8988T (cell line): ENCODE measurements at regions not wholly inside any gene's neighbourhood (a gene's known extent, or its start where the extent isn't known, plus 50 kb on each side); places are given as distances from the start of the nearest gene placed in this dataset.

Experiments
- DNase-seq: peaks from one replicate; pipeline ENCODE4 v3.0.0; 2011

DNA sequence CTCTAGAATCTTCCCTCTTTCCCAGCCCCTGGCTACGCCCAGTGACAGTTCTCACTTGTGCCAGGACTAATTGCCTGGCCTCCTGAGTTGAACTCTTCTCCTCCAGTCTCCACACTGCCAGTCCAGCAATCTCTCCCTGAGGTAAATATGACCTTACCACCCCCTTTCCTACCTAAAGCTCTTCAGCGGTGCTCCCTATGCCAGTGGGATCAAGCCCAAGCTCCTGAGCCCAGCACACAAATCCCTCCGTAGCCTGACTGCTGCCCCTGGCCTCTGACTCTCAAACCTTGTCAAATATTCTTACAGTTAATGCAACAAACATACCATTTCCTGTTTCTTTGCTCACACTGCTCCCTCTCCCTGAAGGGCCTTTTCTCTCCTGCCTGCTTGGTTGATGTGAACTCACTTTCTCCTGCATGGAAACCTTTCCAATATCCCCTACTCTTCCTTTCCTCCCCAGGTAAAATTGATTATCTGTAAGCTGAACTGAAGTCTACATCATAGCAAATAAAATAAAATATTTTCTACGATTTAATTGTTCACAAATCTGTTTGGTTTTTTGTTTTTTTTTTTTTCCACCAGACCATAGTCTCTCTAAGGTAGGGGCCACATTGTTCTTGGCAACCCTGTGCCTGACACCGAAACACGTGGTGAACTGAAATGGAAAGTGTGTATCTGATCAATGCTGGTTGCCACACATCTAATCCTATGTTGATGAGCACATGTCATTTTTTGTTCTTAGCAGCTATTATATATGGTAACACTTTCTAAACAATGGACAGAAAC lies 147.5 kb downstream of the SLC38A6 start:
- no peak for DNase-seq

GRCh38 chr14:61126603-61127498 lies 145.8 kb downstream of the SLC38A6 start:
- DNase-seq = no peak

- DNase-seq = no peak
Measured at GRCh38 chr14:61125867-61126572, 145.0 kb downstream of the SLC38A6 start.

DNA sequence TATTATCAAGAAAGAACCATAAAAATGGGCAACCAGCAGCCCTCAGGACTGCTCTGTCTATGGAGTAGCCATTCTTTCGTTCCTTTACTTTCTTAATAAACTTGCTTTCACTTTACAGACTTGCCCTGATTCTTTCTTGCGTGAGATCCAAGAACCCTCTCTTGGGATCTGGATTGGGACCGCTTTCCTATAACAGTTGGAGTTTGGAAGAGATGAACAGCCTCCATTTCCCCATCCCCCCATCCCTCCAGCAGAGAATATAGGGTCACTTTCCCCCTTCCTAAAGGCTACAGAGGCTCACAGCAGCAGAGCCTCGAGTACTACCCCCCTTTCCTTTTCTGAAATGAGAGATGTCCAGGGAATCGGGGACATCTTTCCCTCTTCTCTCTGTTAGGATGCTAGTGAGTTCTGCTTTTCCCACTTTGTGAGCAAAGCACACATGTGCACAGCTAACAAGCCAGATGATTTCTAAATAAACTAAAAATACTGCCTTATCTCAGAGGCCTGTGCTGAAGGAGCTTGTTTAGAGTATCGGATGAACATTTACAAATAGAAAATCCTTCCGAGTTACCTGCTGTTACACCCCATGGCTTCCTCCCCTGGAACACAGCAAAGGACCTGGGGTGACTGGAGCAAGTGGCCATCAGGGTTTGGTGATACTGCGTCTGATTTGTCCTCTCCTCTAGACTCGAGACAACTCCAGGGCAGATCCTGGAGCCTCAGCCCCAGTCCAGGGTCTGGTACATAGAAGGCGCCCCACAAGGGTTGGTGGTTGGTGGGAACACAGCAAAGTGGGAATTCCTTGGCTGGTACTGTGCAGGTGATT lies 144.2 kb downstream of the SLC38A6 start:
- DNase-seq = no peak

DNA sequence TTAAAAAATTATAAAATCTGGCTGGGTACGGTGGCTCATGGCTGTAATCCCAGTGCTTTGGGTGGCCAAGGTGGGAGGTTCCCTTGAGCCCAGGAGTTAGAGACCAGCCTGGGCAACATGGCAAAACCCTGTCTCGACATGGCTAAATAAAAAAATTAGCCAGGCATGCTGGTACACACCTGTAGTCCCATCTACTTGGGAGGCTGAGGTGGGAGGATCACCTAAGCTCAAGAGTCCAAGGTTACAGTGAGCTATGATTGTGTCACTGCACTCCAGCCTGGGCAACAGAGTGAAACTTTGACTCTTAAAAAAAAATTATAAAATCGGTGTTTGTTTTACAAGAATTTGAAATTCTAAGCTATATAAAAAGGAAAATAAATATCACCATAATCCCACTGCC lies 141.8 kb downstream of the SLC38A6 start:
- DNase-seq = no peak

DNA sequence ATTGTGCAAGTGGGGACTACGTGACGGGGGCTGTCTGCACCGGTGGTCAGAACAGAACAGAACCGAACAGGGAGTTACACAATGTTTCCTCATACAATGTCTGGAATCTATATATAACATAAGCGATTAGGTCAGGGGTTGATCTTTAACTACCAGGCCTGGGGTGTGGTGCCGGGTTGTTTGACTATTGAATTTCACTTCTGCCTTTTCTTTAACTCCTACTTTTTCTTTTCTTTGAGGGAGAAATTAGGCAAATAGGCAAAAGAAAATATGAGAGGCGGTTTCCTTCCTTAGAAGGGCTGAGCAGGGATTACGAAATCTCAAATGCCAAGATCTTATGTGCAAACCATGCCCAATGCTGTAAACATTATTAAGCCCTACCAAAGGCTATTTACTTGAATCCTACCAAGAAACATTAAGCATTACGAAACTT lies 140.3 kb downstream of the SLC38A6 start:
- no peak for DNase-seq

DNA sequence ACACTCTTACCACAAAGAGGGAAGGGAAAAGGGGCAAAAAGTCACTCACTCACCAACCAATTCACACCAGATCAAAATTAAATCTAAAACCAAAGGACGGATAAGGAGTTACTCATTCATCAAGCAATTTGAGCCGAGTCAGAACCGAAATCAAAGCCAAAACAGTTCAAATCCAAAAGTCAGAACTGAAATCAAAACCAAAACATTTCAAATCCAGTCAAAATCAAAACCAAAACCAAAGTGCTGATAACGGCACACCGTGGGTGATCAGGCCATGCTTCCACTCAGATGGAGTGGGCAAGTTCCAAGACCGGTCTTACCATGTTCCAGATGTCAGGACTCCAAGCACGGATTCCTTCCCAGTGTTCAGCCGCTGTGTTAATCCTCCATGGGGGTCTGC lies 139.5 kb downstream of the SLC38A6 start:
- DNase-seq = no peak

- DNase-seq = no peak
Measured at GRCh38 chr14:61119006-61119405, 138.0 kb downstream of the SLC38A6 start.

DNA sequence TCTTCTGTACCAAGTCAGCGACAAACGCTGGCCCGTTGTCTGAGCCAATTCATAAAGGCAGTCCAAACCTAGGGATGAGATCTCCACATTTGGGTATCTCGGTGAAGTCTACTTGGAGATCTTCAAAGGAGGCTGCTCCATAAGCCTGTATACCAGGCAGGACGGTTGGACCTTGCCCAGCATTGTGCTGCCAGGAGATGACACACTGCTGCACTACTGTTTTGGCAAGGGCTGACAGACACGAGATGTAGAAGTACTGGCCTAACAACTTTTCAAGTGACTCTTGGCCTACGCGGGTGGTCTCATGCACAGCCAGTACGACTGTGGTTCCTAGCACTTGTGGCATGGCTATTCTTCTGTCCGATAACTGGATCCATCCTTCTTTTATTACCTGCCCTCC lies 135.3 kb downstream of the SLC38A6 start:
- DNase-seq = no peak

DNA sequence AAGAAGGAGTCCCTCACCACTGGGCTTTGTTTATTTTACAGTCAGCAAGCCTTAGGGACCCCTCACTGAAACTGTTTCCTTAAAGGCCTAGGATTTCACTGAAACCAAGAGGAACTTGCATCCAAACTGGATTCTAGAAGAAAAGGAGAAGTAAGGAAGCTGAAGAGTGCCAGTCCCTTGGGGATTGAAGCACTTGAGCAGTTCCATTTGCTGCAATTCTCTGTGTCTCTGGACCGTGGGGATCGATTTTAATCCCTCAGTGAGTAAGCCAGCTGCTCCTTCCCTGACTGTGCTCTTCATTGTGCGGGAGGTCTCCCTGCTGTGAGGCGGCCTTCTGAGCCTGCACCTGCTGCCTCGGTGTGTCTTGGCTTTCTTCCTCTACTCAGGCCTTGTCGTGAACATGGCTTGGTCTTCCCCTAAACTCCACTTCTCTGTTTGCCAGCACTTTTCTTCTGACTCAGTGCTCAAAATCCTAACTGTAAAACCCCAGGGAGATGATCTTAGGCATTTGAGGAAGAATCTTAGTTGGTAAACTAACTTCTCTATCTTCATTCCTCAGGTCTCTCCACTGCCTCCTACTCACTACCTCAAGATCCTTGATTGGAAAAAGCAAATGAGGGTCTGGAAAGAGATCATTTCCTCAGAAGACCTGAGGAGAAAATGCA lies 132.6 kb downstream of the SLC38A6 start:
- no peak for DNase-seq

- DNase-seq = no peak
Measured at GRCh38 chr14:61112506-61112905, 131.5 kb downstream of the SLC38A6 start.

GRCh38 chr14:61111731-61112130 lies 130.7 kb downstream of the SLC38A6 start:
- no peak for DNase-seq

DNA sequence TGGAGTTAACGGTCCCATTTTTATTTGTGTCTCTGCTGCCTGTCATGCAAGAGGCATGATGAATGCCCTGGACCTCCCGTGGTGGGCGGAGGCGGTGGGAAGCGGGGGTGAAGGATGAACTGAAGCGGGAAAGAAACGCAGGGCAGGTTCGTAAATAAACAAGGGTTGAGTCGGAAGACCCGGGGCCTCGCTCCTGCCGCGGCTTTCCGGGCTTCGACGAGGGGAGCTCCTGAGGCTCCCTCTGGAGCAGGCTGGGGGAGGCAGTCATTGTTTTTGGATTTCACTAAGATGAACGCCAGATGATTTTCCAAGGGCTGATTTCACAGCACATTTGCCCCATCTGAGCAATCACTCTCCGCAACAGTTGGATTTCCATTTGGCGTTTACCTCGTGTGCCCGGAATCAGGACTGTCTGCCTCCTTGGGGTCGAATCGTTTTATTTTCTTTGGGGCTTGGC lies 130.2 kb downstream of the SLC38A6 start:
- DNase-seq = no peak

DNA sequence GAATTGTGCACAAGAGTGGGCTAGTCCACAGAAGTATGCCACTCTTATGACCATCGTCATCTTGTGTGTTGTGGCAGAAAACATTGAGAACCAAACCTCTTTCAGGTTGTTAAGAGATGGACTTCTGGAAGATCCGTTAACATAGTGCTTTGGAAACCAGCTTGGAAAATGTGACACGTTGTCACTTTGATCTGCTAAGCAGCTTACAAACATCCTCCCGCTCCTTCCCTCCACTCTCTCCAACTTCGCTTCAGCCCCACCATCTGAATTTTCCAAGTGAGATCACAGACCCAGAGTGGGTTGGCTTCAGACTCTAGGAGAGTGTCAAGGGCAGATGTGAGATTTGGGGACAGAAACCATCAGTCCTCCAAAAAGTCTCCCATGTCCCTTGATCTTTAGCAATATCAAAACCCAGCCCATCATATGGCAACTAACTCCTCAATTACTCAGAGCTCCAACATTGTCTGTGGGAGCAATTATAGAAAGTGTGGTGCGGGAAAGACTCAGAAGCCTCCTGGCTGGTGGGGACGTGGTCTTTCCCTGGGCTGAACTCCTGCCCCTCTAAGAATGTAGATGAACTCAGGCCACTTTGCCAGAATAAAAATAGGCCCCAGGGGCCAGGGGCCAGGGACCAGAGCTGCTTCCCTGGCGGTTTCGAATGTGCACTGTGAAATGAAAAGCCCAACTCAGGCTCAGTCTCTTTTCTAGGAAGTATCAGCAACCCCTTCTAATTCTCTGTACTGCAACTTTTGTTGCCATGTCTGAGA lies 129.5 kb downstream of the SLC38A6 start:
- no peak for DNase-seq

DNA sequence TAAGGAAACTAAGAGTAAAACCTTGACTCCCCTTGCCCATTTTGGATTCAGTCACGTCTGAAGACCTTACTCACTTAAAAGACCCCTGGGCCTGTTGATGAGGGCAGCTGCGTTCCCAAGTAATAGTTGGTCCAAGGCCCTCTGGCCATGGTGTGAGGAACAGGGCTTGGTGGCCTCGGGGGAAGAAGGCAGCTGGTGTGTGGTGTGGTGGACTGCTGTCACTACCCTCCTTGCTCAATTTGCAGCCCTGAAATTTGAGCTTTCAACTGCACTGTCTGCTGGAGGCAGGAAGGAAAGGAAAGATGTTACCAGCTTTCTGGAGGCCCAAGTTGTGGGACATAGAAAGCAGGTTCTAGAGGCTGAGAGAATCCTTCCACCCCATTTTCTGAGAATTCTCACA lies 128.2 kb downstream of the SLC38A6 start:
- DNase-seq = no peak

- no peak for DNase-seq
Measured at GRCh38 chr14:61108496-61109141, 127.6 kb downstream of the SLC38A6 start.

GRCh38 chr14:61107869-61108493 lies 126.9 kb downstream of the SLC38A6 start:
- DNase-seq = no peak

- DNase-seq = no peak
Measured at GRCh38 chr14:61106959-61107641, 126.1 kb downstream of the SLC38A6 start.

DNA sequence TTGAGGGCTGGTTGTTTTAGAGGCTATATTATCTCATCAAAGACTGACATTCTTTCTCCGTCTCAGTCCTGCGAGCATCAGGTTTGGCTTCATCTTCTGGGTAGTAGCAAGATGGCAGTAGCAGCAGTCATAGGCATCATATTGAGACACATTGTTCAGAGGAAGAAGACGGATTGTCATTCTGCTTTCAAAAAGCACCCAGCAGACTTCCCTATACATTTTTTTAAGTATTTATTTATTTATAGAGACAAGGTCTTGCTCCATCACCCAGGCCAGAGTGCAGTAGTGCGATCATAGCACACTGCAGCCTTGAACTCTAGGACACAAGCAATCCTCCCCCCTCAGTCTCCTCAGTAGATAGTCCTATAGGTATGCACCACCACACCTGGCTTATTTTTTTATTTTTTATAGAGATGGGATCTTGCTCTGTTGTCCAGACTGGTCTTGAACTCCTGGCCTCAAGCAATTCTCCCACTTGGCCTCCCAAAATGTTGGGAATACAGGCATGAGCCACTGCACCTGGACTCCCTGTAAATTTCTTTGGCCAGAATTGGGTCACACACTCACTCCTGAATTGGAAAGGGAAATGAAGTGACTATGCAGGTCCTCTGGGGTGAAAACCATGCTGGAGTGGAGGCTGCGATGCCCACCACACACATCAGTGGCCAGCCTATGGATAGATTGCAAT lies 125.4 kb downstream of the SLC38A6 start:
- no peak for DNase-seq
